ENCODE measurements at regions not wholly inside any gene's neighbourhood (a gene's known extent, or its start where the extent isn't known, plus 50 kb on each side); places are given as distances from the start of the nearest gene placed in this dataset.

GRCh38 chr13:33380487-33381079 lies 95.0 kb upstream of the STARD13 start:
- no peak for TF ChIP-seq CTCF (IDR thresholded peaks at IDR 0.05)
- Histone ChIP-seq H3K27me3 (no peaks in the 10 kb centered on the region), H3K4me3 (ENCODE audit: low read depth in 1 of 2, low read length in 1 of 2) (no peak overlapping the region)

DNA sequence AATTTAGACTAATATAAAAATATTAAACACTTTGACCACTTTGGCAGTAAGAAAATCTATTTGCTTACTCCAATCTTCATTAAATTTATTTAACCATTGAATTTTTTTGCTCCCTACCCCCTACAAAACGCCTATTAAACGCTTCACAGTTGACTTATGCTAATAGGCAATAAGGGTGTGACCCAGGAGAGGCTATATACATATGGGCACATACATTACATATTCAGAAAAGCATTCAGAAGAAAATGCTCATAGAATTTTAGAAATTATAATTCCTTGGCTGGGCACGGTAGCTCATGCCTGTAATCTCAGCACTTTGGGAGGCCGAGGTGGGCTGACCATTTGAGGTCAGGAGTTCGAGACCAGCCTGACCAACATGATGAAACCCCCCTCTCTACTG lies 95.6 kb upstream of the STARD13 start:
- Histone ChIP-seq H3K4me1 (ENCODE audit: control insufficient read depth in 1 of 2, insufficient read depth in 1 of 2, low read depth in 1 of 2, low read length in 1 of 2) (no peaks in the 10 kb centered on the region), H3K36me3 (no peaks in the 10 kb centered on the region), H3K4me3 (ENCODE audit: low read depth in 1 of 2, low read length in 1 of 2) (no peak overlapping the region), H3K9me3 (no peaks in the 10 kb centered on the region), H3K27ac (no peak overlapping the region), H3K27me3 (no peaks in the 10 kb centered on the region)
- no peak for TF ChIP-seq CTCF (IDR thresholded peaks at IDR 0.05)

More at GRCh38 chr13:33380487-33381079, 95.0 kb upstream of the STARD13 start:
- H3K9me3 ChIP-seq, result peaks cover 3% of the 10 kb centered on the region
- no peaks in the 10 kb centered on the region for H3K36me3 ChIP-seq
- H3K4me1 ChIP-seq (ENCODE audit: control insufficient read depth in 1 of 2, insufficient read depth in 1 of 2, low read depth in 1 of 2, low read length in 1 of 2), result no peaks in the 10 kb centered on the region
- H3K27ac ChIP-seq, result no peak overlapping the region

DNA sequence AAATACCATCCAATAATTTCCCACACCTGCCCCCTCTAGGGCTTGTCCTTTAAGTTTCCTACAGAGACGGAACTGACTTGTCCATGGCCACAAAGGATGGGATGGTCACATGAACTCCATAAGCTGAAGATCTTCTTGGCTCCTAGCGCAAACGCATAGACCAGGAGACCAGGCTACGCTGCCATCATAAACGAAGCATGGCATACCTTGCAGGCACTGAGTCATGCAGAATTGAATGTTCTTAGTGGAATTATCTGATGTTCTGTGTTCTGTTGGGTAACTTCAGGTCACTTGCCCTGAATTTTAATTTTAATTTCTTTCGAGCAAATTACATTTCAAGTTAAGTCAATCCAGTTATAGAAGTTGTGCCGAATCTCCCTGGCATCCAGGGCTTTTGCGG lies 96.4 kb upstream of the STARD13 start:
- Histone ChIP-seq H3K4me3 (ENCODE audit: low read depth in 1 of 2, low read length in 1 of 2) (no peak overlapping the region), H3K9me3 (no peaks in the 10 kb centered on the region), H3K4me1 (ENCODE audit: control insufficient read depth in 1 of 2, insufficient read depth in 1 of 2, low read depth in 1 of 2, low read length in 1 of 2) (no peaks in the 10 kb centered on the region), H3K27me3 (no peaks in the 10 kb centered on the region), H3K36me3 (no peaks in the 10 kb centered on the region), H3K27ac (no peak overlapping the region)
- no peak for TF ChIP-seq CTCF (IDR thresholded peaks at IDR 0.05)

DNA sequence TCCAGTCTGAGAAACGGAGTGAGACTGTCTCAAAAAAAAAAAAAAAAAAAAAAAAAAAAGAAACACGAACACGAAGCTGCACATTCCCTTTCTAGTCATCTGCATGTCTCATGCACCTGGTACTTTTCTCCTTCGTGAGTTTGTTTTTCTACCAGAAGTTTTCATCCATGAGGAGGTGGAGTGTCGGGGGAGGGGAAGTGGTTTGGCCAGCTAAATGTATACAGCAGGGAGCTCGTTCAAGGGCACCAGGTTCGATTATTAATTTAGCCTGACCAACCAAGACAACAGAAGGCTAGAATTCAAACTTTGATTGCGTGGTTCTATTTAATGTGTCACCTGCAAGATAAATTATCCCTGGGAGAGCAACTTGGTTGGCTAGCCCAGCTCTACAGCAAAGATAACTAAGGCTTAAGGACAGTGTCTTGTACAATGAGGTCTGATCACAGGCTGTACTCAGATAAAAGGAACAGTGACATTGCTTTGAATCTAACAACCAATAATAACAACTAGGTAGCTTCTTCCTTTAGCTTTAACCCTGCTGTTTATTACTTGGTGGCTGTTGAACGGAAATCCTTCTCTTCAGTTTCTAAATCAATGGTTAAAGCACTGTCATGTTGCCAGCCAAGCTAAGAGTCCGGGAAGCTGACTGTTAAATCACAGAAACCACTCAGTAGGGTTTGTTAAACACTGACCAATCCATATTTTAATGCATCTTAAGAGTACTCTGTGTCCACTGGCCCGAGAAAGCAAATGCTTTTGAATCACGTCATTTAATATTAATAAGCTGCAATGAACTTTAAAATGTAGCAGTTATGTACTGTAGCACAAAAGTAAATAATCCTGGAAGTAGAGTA lies 98.4 kb upstream of the STARD13 start:
- Histone ChIP-seq H3K4me3 (ENCODE audit: low read depth in 1 of 2, low read length in 1 of 2) (no peak overlapping the region), H3K36me3 (no peaks in the 10 kb centered on the region), H3K27me3 (no peaks in the 10 kb centered on the region), H3K9me3 (no peaks in the 10 kb centered on the region), H3K27ac (no peak overlapping the region), H3K4me1 (ENCODE audit: control insufficient read depth in 1 of 2, insufficient read depth in 1 of 2, low read depth in 1 of 2, low read length in 1 of 2) (no peaks in the 10 kb centered on the region)
- no peak for TF ChIP-seq CTCF (IDR thresholded peaks at IDR 0.05)

GRCh38 chr13:33388286-33388998 lies 102.9 kb upstream of the STARD13 start:
- TF ChIP-seq CTCF (IDR thresholded peaks at IDR 0.05), result no peak
- no peaks in the 10 kb centered on the region for H3K4me1 ChIP-seq (ENCODE audit: control insufficient read depth in 1 of 2, insufficient read depth in 1 of 2, low read depth in 1 of 2, low read length in 1 of 2)
- H3K27me3 ChIP-seq, result no peaks in the 10 kb centered on the region
- no peak overlapping the region for H3K4me3 ChIP-seq (ENCODE audit: low read depth in 1 of 2, low read length in 1 of 2)
- H3K36me3 ChIP-seq, result no peaks in the 10 kb centered on the region
- H3K9me3 ChIP-seq, result no peaks in the 10 kb centered on the region
- no peak overlapping the region for H3K27ac ChIP-seq

All from neutrophil (primary cell).